Loucy (cell line): ENCODE measurements at regions not wholly inside any gene's neighbourhood (a gene's known extent, or its start where the extent isn't known, plus 50 kb on each side); places are given as distances from the start of the nearest gene placed in this dataset.

Source experiments
- CTCF ChIP-seq: fragments of 200-600 bp; sonication (generic); conservative IDR thresholded peaks from 2 replicates; pipeline ENCODE4 v1.5.1; 2014; ENCODE audit warnings: mild to moderate bottlenecking, antibody characterized with exemption, low read length
- EZH2phosphoT487 ChIP-seq: fragments of 200-600 bp; IDR thresholded peaks from 2 replicates; pipeline ENCODE4 v1.6.1; 2018; ENCODE audit warnings: antibody characterized with exemption, mild to moderate bottlenecking, moderate library complexity, borderline replicate concordance

GRCh38 chr11:23751280-23751679 lies 745.6 kb upstream of the LUZP2 start:
- TF ChIP-seq CTCF = no peak
- TF ChIP-seq EZH2phosphoT487 = no peak
